Activated CD4-positive, alpha-beta T cell treated with anti-CD3 and anti-CD28 coated beads for 4 hours (primary cell): ENCODE measurements at regions not wholly inside any gene's neighbourhood (a gene's known extent, or its start where the extent isn't known, plus 50 kb on each side); places are given as distances from the start of the nearest gene placed in this dataset.
"Not testable (repeated sequence)": the region's sequence is repeated elsewhere in the genome, so short reads cannot be mapped to it uniquely, and the experiment has no call there.

Source experiments
- DNase-seq, 2 donors: peaks; one replicate each; pipeline ENCODE4 v3.0.0-alpha.2; 2020

GRCh38 chr5:15333091-15333490 is 166.9 kb upstream of the FBXL7 start:
- no peak for DNase-seq

GRCh38 chr5:15326932-15327331 is 173.0 kb upstream of the FBXL7 start:
- DNase-seq, result no peak

- no peak for DNase-seq
Measured at GRCh38 chr5:15326471-15326870, 173.5 kb upstream of the FBXL7 start.

GRCh38 chr5:15322421-15322820 is 177.6 kb upstream of the FBXL7 start:
- no peak for DNase-seq

GRCh38 chr5:15321776-15322175 is 178.2 kb upstream of the FBXL7 start:
- DNase-seq, result no peak

GRCh38 chr5:15320871-15321270 is 179.1 kb upstream of the FBXL7 start:
- no peak for DNase-seq

GRCh38 chr5:15304914-15305834 is 194.8 kb upstream of the FBXL7 start:
- DNase-seq, result no peak

- DNase-seq, result no peak
Measured at GRCh38 chr5:15304066-15304731, 195.8 kb upstream of the FBXL7 start.

- DNase-seq, result no peak
Measured at GRCh38 chr5:15300141-15300540, 199.8 kb upstream of the FBXL7 start.

- DNase-seq, result no peak
Measured at GRCh38 chr5:15290953-15291352, 209.0 kb upstream of the FBXL7 start.

GRCh38 chr5:15286650-15287049 is 213.3 kb upstream of the FBXL7 start:
- DNase-seq, result no peak

GRCh38 chr5:15285901-15286583 is 213.9 kb upstream of the FBXL7 start:
- no peak for DNase-seq

- no peak for DNase-seq
Measured at GRCh38 chr5:15284706-15285105, 215.3 kb upstream of the FBXL7 start.

- DNase-seq, result no peak
Measured at GRCh38 chr5:15283076-15283475, 216.9 kb upstream of the FBXL7 start.

- no peak for DNase-seq
Measured at GRCh38 chr5:15282611-15283010, 217.4 kb upstream of the FBXL7 start.

GRCh38 chr5:15271596-15271995 is 228.4 kb upstream of the FBXL7 start:
- not testable (repeated sequence) for DNase-seq

GRCh38 chr5:15267966-15268365 is 232.0 kb upstream of the FBXL7 start:
- no peak for DNase-seq

- no peak for DNase-seq
Measured at GRCh38 chr5:15266841-15267240, 233.1 kb upstream of the FBXL7 start.

GRCh38 chr5:15266229-15266628 is 233.8 kb upstream of the FBXL7 start:
- DNase-seq, result no peak

GRCh38 chr5:15263942-15264341 is 236.0 kb upstream of the FBXL7 start:
- DNase-seq, result no peak

- DNase-seq, result no peak
Measured at GRCh38 chr5:15263406-15263805, 236.6 kb upstream of the FBXL7 start.

GRCh38 chr5:15261269-15261995 is 238.5 kb upstream of the FBXL7 start:
- DNase-seq, result no peak
